Muscle of leg (tissue), 3 donors: ENCODE measurements at regions not wholly inside any gene's neighbourhood (a gene's known extent, or its start where the extent isn't known, plus 50 kb on each side); places are given as distances from the start of the nearest gene placed in this dataset.

Experiments
- DNase-seq: peaks from one replicate; pipeline ENCODE4 v3.0.0; 2013
- H3K27ac ChIP-seq: one replicate; pipeline ENCODE4 v1.5.1; 2013; ENCODE audit warnings: mild to moderate bottlenecking, low read length, control low read depth
- H3K27me3 ChIP-seq: one replicate; pipeline ENCODE4 v1.6.1; 2013; ENCODE audit warnings: low read length; ENCODE audit not compliant: control insufficient read depth, insufficient read depth
- H3K36me3 ChIP-seq: one replicate; pipeline ENCODE4 v1.6.1; 2013; ENCODE audit warnings: low read length; ENCODE audit not compliant: control insufficient read depth, insufficient read depth
- H3K4me1 ChIP-seq: one replicate; pipeline ENCODE4 v1.6.1; 2013; ENCODE audit warnings: low read length; ENCODE audit not compliant: control insufficient read depth, insufficient read depth
- H3K4me3 ChIP-seq: one replicate; pipeline ENCODE4 v1.5.1; 2013; ENCODE audit warnings: low read length, control low read depth
- H3K9me3 ChIP-seq: replicated peaks from 2 replicates; pipeline ENCODE4 v1.6.1; 2013; ENCODE audit warnings: low read depth, low read length; ENCODE audit not compliant: control insufficient read depth
- WGBS: methylation state at CpG from one replicate; pipeline ENCODE4 v1.1.5; 2013; ENCODE audit warnings: missing lambda C conversion rate; ENCODE audit not compliant: insufficient coverage; 5-methylcytosine and 5-hydroxymethylcytosine counted together

DNA sequence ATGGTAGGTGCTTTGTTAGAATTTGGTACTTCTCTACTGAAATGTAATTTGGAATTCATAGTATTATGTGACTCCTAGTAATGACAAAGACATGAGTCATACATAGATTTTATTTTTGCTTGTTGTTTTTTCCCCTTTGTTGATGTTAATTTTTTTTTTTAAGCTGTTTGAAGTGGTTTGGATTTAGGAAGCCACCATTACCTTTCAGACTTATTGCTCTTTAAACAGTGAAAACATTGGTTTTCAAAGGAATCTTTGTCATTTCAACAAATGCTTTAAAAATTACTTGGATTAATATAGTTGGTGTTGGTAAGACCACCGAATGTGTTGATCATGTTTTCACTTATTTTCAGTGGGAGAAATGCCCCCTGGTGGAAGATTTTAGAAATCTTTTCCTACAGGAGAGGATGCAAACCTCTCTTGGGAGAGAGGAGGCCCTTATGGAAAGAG is 170.1 kb upstream of the PITX1 start:
- H3K4me3 ChIP-seq: no peak overlapping the region
- no peaks in the 10 kb centered on the region for H3K27me3 ChIP-seq
- no peaks in the 10 kb centered on the region for H3K36me3 ChIP-seq
- H3K27ac ChIP-seq: no peak overlapping the region
- no CpG with 5 or more reads among the region's 1 CpG for WGBS
- peaks cover 7% of the 10 kb centered on the region for H3K4me1 ChIP-seq
- DNase-seq: no peak
- no peaks in the 10 kb centered on the region for H3K9me3 ChIP-seq

DNA sequence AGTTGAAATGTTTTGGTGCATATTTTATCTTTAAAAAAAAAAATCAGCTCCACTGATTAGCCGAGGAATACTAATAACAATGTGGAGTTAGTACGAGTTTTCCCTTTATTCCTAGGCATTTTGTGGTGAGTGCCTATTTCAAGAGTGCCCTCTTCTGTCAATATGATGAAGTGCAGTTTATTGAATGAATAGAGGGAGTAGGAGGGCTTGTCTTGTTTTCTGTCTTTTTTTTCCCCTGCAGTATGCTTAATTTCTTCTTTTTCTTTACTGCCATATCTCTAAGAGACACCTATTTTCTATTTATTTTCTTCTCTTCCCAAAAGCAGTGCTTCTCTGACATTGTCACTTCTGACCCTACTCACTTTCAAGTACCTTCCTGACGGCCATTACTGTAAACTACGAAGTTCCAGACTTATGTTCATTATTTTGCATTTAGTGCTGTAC is 169.6 kb upstream of the PITX1 start:
- Histone ChIP-seq H3K36me3 (no peaks in the 10 kb centered on the region), H3K9me3 (no peaks in the 10 kb centered on the region), H3K27me3 (no peaks in the 10 kb centered on the region), H3K4me1 (peaks cover 2% of the 10 kb centered on the region), H3K4me3 (no peak overlapping the region), H3K27ac (no peak overlapping the region)
- no CpG with 5 or more reads among the region's 4 CpGs for WGBS
- no peak for DNase-seq

DNA sequence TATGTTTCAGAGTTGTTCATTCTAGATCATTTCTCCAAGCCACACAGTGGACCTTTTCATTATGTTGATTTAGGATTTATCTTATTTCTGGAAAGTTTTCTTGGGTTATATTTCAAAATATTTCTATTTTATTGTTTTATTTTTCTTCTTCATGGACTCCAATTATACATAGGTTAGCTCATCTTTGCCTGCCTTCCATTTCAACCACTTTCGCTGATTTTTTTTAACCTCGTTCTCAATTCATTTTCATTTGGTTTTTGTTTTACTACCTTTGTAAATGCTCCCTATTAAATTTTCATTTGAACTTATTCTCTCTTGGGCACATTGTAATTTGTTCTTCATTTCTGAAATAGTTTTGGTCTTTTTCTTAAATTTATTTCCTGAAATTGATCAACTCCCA is 169.0 kb upstream of the PITX1 start:
- no peaks in the 10 kb centered on the region for H3K9me3 ChIP-seq
- no peak for DNase-seq
- H3K27me3 ChIP-seq: no peaks in the 10 kb centered on the region
- no peak overlapping the region for H3K27ac ChIP-seq
- H3K36me3 ChIP-seq: no peaks in the 10 kb centered on the region
- H3K4me3 ChIP-seq: no peak overlapping the region
- peaks cover 2% of the 10 kb centered on the region for H3K4me1 ChIP-seq
- no CpG with 5 or more reads among the region's 2 CpGs for WGBS

DNA sequence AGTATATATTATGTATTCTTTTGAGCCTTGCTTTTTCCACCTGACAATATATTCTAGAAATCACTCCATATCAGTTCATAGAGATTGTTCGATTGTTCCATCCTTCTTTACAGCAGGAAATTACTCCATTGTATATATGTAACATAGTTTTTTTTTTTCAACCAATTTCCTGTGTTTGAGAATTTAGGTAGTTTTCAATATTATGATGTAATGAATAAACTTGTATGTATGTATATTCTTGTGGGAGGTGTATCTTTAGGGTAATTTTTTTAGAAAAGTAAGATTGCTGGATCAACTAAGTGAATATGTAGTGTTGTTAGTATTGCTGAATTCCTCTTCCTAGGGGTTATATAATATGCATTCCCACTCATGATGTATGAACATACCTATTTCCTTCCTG is 165.9 kb upstream of the PITX1 start:
- Histone ChIP-seq H3K36me3 (no peaks in the 10 kb centered on the region), H3K9me3 (no peaks in the 10 kb centered on the region), H3K27me3 (no peaks in the 10 kb centered on the region), H3K4me3 (no peak overlapping the region), H3K27ac (no peak overlapping the region), H3K4me1 (peaks cover 3% of the 10 kb centered on the region)
- WGBS: no CpG with 5 or more reads among the region's 1 CpG
- no peak for DNase-seq

DNA sequence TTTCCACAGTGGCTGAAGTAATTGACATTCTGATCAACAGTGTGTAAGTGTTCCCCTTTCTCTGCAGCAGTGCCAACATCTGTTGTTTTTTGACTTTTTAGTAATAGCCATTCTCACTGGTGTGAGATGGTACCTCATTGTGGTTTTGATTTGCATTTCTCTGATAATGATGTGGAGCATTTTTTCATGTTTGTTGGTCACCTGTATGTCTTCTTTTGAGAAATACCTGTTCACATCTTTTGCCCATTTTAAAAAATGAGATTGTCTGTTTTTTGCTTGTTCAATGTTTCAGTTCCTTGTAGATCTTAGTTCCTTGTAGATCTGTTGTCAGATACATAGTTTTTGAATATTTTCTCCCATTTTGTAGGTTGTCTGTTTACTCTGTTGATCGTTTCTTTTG is 162.5 kb upstream of the PITX1 start:
- H3K27me3 ChIP-seq: peaks cover 23% of the 10 kb centered on the region
- DNase-seq: no peak
- WGBS: no CpG with 5 or more reads among the region's 1 CpG

DNA sequence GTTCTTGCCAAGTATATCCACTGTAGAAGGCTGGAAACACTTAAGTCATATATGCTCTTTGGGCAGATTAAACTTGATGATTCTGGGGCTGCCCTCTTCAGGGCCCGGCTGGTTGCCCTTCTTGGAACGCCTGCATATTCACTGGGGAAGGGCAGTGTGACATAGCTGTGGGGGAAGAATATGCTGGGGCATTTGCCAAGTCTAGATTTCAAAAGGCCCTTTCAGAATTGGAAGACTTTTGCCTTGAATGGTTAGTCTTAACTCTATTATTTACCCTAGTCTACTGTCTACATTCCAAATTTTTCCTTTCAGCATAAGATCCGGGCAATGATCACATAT is 161.2 kb upstream of the PITX1 start:
- no peak overlapping the region for H3K4me3 ChIP-seq

More for the DNA sequence above, 162.5 kb upstream of the PITX1 start:
- Histone ChIP-seq H3K4me1 (peaks cover 6% of the 10 kb centered on the region), H3K4me3 (no peak overlapping the region), H3K36me3 (no peaks in the 10 kb centered on the region), H3K9me3 (no peaks in the 10 kb centered on the region), H3K27ac (no peak overlapping the region)

DNA sequence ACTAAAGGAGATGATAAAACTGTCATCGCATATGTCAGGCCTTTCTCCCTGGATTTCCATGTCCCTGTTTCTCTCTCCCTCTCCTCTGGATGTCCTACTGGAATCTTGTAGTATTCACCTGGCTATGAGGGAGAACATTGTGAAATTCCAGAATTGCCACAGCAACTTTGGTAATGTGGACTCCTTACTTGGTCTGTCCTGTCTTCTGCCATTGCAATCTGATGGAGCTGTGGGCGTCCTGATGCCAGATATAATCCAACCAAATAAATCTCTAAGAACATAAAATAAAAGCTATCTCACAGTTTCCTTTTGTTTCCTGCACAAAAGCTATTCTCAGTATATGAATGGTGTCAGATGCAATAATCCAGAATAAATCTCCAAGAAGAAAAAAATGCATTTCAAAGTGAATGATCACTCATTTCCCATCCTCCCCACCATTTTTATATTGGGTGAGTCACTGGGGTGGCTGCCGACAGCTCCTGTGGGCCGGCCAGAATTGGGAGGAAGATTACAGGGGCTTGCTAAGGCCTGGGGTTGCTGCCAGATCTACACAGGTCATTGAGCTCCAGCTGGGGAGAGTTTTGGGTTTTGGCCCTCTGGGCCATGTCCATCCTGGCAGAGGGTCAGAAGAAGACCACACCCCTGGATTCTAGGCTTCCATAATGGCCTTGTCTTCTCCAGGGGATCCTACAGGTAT is 160.7 kb upstream of the PITX1 start:
- Histone ChIP-seq H3K27me3 (peaks cover 31% of the 10 kb centered on the region), H3K27ac (no peak overlapping the region), H3K9me3 (no peaks in the 10 kb centered on the region), H3K36me3 (no peaks in the 10 kb centered on the region), H3K4me3 (no peak overlapping the region), H3K4me1 (peaks cover 8% of the 10 kb centered on the region)
- peak; percentile 82 for DNase-seq
- no CpG with 5 or more reads among the region's 4 CpGs for WGBS

More for the DNA sequence above, 161.2 kb upstream of the PITX1 start:
- Histone ChIP-seq H3K9me3 (no peaks in the 10 kb centered on the region), H3K27me3 (peaks cover 30% of the 10 kb centered on the region), H3K36me3 (no peaks in the 10 kb centered on the region), H3K4me1 (peaks cover 8% of the 10 kb centered on the region), H3K27ac (peak overlapping the region; percentile 7)
- WGBS: no CpG with 5 or more reads among the region's 3 CpGs
- DNase-seq: no peak

DNA sequence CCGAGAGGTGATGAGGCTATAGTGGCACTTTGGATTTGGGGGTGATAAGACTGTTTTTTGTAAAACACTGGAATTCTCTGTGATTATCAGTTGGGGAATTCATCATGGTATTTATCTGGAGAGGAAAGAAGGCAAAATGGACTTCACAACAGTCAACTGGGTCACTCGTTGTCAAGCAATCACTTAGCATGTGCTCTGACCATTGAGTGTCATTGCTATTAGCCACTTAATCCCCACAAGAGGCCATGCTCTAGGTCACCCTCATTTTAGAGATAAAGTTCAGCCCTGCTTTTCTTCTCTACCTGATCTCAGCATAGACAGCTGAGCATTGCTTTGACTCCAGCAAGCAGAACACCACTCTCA is 160.1 kb upstream of the PITX1 start:
- Histone ChIP-seq H3K4me3 (no peak overlapping the region), H3K9me3 (no peaks in the 10 kb centered on the region), H3K4me1 (peaks cover 8% of the 10 kb centered on the region), H3K36me3 (no peaks in the 10 kb centered on the region), H3K27ac (no peak overlapping the region), H3K27me3 (peaks cover 32% of the 10 kb centered on the region)
- WGBS: 92% methylated on average over 2 of the region's 2 CpGs
- no peak for DNase-seq

DNA sequence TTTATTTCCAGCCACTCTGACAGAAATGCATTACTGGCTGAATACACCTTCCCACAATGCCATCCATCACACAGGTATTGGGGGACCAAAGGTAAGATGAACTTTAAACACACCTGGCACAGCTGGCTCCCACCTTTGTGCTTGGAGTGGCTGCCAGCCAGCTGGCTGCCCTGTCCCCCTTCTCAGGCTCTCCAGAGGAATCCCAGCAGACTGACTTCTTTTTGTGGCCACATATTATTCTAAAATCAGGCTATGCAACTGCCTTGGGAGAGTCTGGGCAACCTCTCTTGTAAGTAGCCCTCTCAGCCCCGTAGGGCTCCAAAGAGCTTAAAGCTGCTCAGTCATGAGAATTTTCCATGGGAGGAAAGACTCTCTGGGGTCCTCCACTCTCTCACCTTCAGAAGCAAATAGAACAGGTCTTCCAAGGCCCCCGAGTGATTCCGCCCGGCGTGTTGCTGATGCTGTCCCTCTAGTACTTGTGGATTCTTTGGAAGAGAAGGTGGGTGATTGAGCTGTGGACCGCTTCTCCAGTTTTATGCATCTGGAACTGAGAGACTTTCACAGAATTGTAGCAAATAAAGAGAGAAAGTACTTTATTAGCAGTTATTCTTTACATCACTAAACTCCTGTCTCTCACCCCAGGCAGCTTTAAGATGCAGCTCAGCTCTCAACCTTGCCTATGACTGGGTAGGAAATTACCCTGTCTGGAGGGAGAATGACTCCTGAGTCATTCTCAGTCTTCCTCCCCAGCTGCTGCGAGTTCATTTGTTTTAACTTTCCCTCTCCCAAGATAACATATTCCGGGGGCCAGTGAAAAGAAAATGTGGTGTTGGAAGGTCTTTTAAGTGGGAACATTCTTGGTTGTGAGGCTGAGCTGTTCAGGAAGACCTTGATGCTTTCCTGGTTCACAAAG is 159.4 kb upstream of the PITX1 start:
- WGBS: 100% methylated on average over 1 of the region's 8 CpGs
- no peak overlapping the region for H3K27ac ChIP-seq
- H3K4me3 ChIP-seq: no peak overlapping the region
- peaks cover 8% of the 10 kb centered on the region for H3K4me1 ChIP-seq
- no peak for DNase-seq
- no peaks in the 10 kb centered on the region for H3K36me3 ChIP-seq
- H3K27me3 ChIP-seq: peaks cover 35% of the 10 kb centered on the region
- no peaks in the 10 kb centered on the region for H3K9me3 ChIP-seq

DNA sequence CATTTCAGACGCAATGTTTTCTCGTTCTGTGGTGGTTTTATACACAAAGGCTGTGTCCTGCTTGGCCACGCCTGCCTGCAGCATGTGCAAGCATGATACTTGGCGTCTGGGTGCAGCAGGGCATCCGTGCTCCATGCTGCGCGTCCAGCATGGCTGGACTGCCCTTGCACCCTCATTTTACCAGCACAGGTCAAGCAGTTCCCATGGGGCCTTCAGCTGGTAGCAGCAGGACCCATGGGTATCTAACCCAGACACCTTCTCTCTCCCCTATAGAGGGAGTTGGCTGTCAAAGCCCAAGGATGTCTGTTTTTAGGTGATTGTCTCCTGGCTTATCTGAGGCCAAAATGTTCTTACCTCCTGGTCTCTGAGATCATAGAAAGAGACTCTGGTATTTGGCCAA is 158.3 kb upstream of the PITX1 start:
- Histone ChIP-seq H3K4me3 (no peak overlapping the region), H3K9me3 (no peaks in the 10 kb centered on the region), H3K4me1 (peaks cover 8% of the 10 kb centered on the region), H3K36me3 (no peaks in the 10 kb centered on the region), H3K27ac (no peak overlapping the region), H3K27me3 (peaks cover 35% of the 10 kb centered on the region)
- WGBS: 91% methylated on average over 7 of the region's 7 CpGs
- DNase-seq: no peak
